VCaP (cell line): ENCODE measurements at regions not wholly inside any gene's neighbourhood (a gene's known extent, or its start where the extent isn't known, plus 50 kb on each side); places are given as distances from the start of the nearest gene placed in this dataset.
A peak's percentile ranks its signal among the peaks of the same experiment; 100 is the strongest.

Experiments used
- H3K27ac ChIP-seq: fragments of 450-650 bp; 2 replicates; pipeline ENCODE4 v1.5.1; 2017
- CTCF ChIP-seq: fragments of 450-650 bp; conservative IDR thresholded peaks from 2 replicates; pipeline ENCODE4 v1.5.1; 2017; ENCODE audit warnings: mild to moderate bottlenecking, moderate library complexity

- no peak for TF ChIP-seq CTCF
- no peak overlapping the region for H3K27ac ChIP-seq
These were observed 380.3 kb downstream of the RND3 start for GRCh38 chr2:150107170-150107569.

GRCh38 chr2:150101947-150102346 is 385.5 kb downstream of the RND3 start:
- no peak overlapping the region for H3K27ac ChIP-seq
- TF ChIP-seq CTCF = no peak

GRCh38 chr2:150100834-150101233 is 386.6 kb downstream of the RND3 start:
- TF ChIP-seq CTCF = no peak
- H3K27ac ChIP-seq = peak overlapping the region; percentile 49; the same call in 1 of the 2 replicates

- H3K27ac ChIP-seq = peak overlapping the region; percentile 49
- no peak for TF ChIP-seq CTCF
These were observed 387.1 kb downstream of the RND3 start for GRCh38 chr2:150100336-150100735.

GRCh38 chr2:150099805-150100204 is 387.7 kb downstream of the RND3 start:
- peak overlapping the region; percentile 49 for H3K27ac ChIP-seq
- TF ChIP-seq CTCF = no peak

- TF ChIP-seq CTCF = no peak
- H3K27ac ChIP-seq = no peak overlapping the region
These were observed 389.5 kb downstream of the RND3 start for GRCh38 chr2:150097901-150098531.

- TF ChIP-seq CTCF = no peak
- no peak overlapping the region for H3K27ac ChIP-seq
These were observed 390.1 kb downstream of the RND3 start for GRCh38 chr2:150097402-150097801.
